GM12878 (cell line): ENCODE measurements at regions not wholly inside any gene's neighbourhood (a gene's known extent, or its start where the extent isn't known, plus 50 kb on each side); places are given as distances from the start of the nearest gene placed in this dataset.

Experiments
- ATAC-seq: fragments of 200-7000 bp; cut with Tn5 transposase; 3 replicates; pipeline ENCODE4 v1.9.1; 2020; ENCODE audit warnings: mild to moderate bottlenecking, moderate library complexity
- BruUV-seq: library from RNA; stranded (reverse); fragments of 400-500 nt; replicated peaks from 2 replicates; lab custom pipeline; 2021; lab: Mats Ljungman, UMichigan
- CTCF ChIA-PET: fragments of 300-600 bp; sonication (Branson Sonifier 250); formaldehyde crosslinking; extraction: SDS; loops from one replicate; lab custom pipeline; 2021; ENCODE audit warnings: inconsistent platforms; lab: Yijun Ruan, JAX
- POLR2A ChIA-PET: fragments of 350-600 bp; formaldehyde crosslinking; extraction: SDS; loops from one replicate; lab custom pipeline; 2021; ENCODE audit warnings: inconsistent platforms; lab: Charles Lee
- RAD21 ChIA-PET: fragments of 300-600 bp; sonication (Branson Sonifier 250); formaldehyde crosslinking; loops from one replicate; lab custom pipeline; 2023; ENCODE audit warnings: antibody characterized with exemption; ENCODE audit not compliant: unreplicated experiment; lab: Charles Lee
- SMC1A ChIA-PET: fragments of 300-600 bp; sonication (Branson Sonifier 250); formaldehyde crosslinking; loops from one replicate; lab custom pipeline; 2023; ENCODE audit not compliant: unreplicated experiment, uncharacterized antibody; lab: Charles Lee
- DNase-seq: peaks from one replicate; pipeline ENCODE4 v3.0.0-alpha.2; 2011; ENCODE audit warnings: low read depth, low spot score
- FAIRE-seq: peaks from 3 replicates; lab custom pipeline; 2011; peaks lifted over from hg19 to GRCh38; lab: Jason Lieb, UNC
- H2AFZ ChIP-seq: 2 replicates; pipeline ENCODE4 v1.6.0; 2011; ENCODE audit warnings: low read depth, low read length, control low read depth; ENCODE audit not compliant: control insufficient read depth
- H3K27ac ChIP-seq: 2 replicates; pipeline ENCODE4 v1.5.1; 2011; ENCODE audit warnings: control low read depth; ENCODE audit not compliant: control insufficient read depth, insufficient read depth
- H3K27me3 ChIP-seq, 2 experiments: replicated peaks in 1 of 2; 2 replicates each; pipeline versions ENCODE4 v1.6.0 to v1.6.1; 2011; ENCODE audit warnings: low read length in 1 of 2; ENCODE audit not compliant: control insufficient read depth in 2 of 2, insufficient read depth in 2 of 2
- H3K36me3 ChIP-seq, 2 experiments: 2 replicates each; pipeline ENCODE4 v1.5.1; 2011; ENCODE audit warnings: low read length in 1 of 2; ENCODE audit not compliant: control insufficient read depth in 2 of 2, insufficient read depth in 2 of 2
- H3K4me1 ChIP-seq: 2 replicates; pipeline ENCODE4 v1.6.1; 2011; ENCODE audit warnings: mild to moderate bottlenecking, low read length, moderate library complexity, mixed read lengths; ENCODE audit not compliant: control insufficient read depth, insufficient read depth
- H3K4me2 ChIP-seq: 2 replicates; pipeline ENCODE4 v1.6.0; 2011; ENCODE audit warnings: control low read depth; ENCODE audit not compliant: control insufficient read depth, insufficient read depth
- H3K4me3 ChIP-seq: fragments of 200-600 bp; sonication (generic); 2 replicates; pipeline ENCODE4 v1.5.1; 2016
- H3K79me2 ChIP-seq: 2 replicates; pipeline ENCODE4 v1.6.0; 2011; ENCODE audit warnings: low read length; ENCODE audit not compliant: control insufficient read depth, insufficient read depth
- H3K9ac ChIP-seq: 2 replicates; pipeline ENCODE4 v1.8.0; 2011; ENCODE audit warnings: low read length, control low read depth, mixed read lengths; ENCODE audit not compliant: control insufficient read depth, insufficient read depth
- H3K9me3 ChIP-seq: replicated peaks from 3 replicates; pipeline ENCODE4 v1.5.1; 2011; ENCODE audit warnings: mild to moderate bottlenecking, low read length; ENCODE audit not compliant: control insufficient read depth, insufficient read depth
- H4K20me1 ChIP-seq: 2 replicates; pipeline ENCODE4 v1.6.0; 2011; ENCODE audit not compliant: control insufficient read depth, insufficient read depth
- ATF3 ChIP-seq: IDR thresholded peaks from 2 replicates; pipeline ENCODE4 v1.6.1; 2011; ENCODE audit warnings: low read depth, mild to moderate bottlenecking, low read length, moderate library complexity, borderline replicate concordance; ENCODE audit errors: extremely low read depth
- SUPT20H ChIP-seq: IDR thresholded peaks from 2 replicates; pipeline ENCODE4 v1.6.1; 2011; ENCODE audit warnings: low read depth, mild to moderate bottlenecking, low read length, moderate library complexity, borderline replicate concordance; ENCODE audit not compliant: control insufficient read depth
- USF2 ChIP-seq: IDR thresholded peaks from 2 replicates; pipeline ENCODE4 v1.6.1; 2011; ENCODE audit warnings: low read depth, low read length, improper control_type of control experiment, borderline replicate concordance
- WGBS: methylation state at CpG from one replicate; pipeline ENCODE4 v1.1.6; 2016; ENCODE audit warnings: low lambda C conversion rate; ENCODE audit not compliant: insufficient replicate concordance, insufficient coverage; ENCODE audit errors: missing lambda C conversion rate; 5-methylcytosine and 5-hydroxymethylcytosine counted together
- in situ Hi-C: fragments of 300-500 bp; cut with MboI; formaldehyde crosslinking; loops from 9 replicates; pipeline ENCODE4 v1.14.3; 2018; ENCODE audit warnings: mixed read lengths
- intact Hi-C: fragments of 100-400 bp; cut with micrococcal nuclease; formaldehyde crosslinking; loops from one replicate; pipeline ENCODE4 v1.14.2; 2022; ENCODE audit not compliant: unreplicated experiment
- TF ChIP-seq, protein P1 (sequence below): IDR thresholded peaks from 2 replicates; pipeline ENCODE4 v1.6.1; 2011; ENCODE audit warnings: mild to moderate bottlenecking, low read depth, low read length, moderate library complexity; ENCODE audit not compliant: insufficient replicate concordance

DNA sequence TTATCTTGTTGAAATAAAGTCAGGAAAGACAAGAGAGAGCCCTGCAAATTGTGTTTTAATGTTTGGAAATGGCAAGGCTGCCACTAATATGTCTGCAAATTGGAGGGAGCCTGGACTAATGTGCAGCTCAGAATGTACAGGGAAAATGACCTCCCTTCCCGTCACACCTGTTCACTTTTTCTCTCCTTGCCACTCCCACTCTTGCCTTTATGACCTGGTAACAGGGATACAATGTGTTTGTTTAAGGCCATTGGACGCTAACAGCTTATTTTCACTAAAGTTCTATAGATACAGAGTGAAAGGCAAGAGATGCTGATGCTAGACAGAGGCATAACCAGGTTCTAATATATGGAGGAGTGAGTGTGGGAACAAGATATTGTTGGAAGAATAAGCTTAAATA is 203.9 kb downstream of the RAB38 start (continued):
- TF ChIP-seq ATF3 = no peak
- TF ChIP-seq, protein P1, sequence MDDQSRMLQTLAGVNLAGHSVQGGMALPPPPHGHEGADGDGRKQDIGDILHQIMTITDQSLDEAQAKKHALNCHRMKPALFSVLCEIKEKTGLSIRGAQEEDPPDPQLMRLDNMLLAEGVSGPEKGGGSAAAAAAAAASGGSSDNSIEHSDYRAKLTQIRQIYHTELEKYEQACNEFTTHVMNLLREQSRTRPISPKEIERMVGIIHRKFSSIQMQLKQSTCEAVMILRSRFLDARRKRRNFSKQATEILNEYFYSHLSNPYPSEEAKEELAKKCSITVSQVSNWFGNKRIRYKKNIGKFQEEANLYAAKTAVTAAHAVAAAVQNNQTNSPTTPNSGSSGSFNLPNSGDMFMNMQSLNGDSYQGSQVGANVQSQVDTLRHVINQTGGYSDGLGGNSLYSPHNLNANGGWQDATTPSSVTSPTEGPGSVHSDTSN = no peak
- TF ChIP-seq USF2 = no peak

DNA sequence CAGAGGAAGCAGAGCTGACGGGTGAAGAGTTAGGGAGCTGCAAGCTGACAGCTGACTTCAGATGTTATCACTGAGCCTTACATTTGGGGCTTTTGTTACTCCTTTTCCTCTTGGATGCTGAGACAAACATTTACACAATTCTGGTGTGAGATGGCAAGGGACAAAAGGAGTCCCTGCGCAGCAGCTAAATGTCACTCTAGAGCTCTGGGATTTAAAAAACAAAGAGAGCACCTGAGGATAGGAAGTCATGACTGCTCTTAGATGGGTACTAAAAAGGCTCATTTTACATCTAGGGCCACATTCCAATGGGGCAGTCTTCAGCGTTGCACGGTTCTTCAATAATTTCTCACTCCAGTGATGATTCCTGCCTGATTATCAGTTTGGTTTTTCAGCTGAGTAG is 204.5 kb downstream of the RAB38 start:
- FAIRE-seq = no peak
- CTCF ChIA-PET = interaction anchor here (1.5 to 4.1 kb wide), 4 partner anchors 34 to 573 kb away, joined by 4 to 19 read pairs (median 5); no protein-coding TSS in a partner anchor
- TF ChIP-seq ATF3 = no peak
- TF ChIP-seq SUPT20H = no peak
- no peak for DNase-seq
- Histone ChIP-seq H2AFZ (no peak overlapping the region), H3K9ac (no peak overlapping the region), H3K4me1 (no peaks in the 10 kb centered on the region; the same call in 1 of the 2 replicates), H3K79me2 (no peaks in the 10 kb centered on the region), H3K36me3 (no peaks in the 10 kb centered on the region), H3K9me3 (no peaks in the 10 kb centered on the region), H3K27ac (no peak overlapping the region), H4K20me1 (no peaks in the 10 kb centered on the region), H3K4me2 (no peak overlapping the region), H3K27me3 (0 out of 4 replicates have a peak, but pooled peaks cover 0 to 2% of the 10 kb centered on the region in 2 experiments), H3K4me3 (no peak overlapping the region)
- SMC1A ChIA-PET = interaction anchor here (1.0 to 1.6 kb wide), 2 partner anchors 10 to 45 kb away, joined by 3 to 8 read pairs; no protein-coding TSS in a partner anchor
- ATAC-seq = no peak
- RAD21 ChIA-PET = interaction anchor here (2.6 kb wide), 1 partner anchor 45 kb away, joined by 9 read pairs; no protein-coding TSS in a partner anchor
- intact Hi-C loops (no loop called here), in situ Hi-C loops (no loop called here)
- no TSS peak for BruUV-seq
- 90% methylated on average over 4 of the region's 4 CpGs for WGBS
- POLR2A ChIA-PET = no interaction called here
